GM18505 (cell line): ENCODE measurements at regions not wholly inside any gene's neighbourhood (a gene's known extent, or its start where the extent isn't known, plus 50 kb on each side); places are given as distances from the start of the nearest gene placed in this dataset.

Experiments
- ATAC-seq: cut with Tn5 transposase; IDR thresholded peaks from one replicate; pipeline ENCODE4 v1.9.1; 2021; ENCODE audit not compliant: unreplicated experiment
- POLR2A ChIP-seq: IDR thresholded peaks from 4 replicates; pipeline ENCODE4 v1.6.1; 2011; ENCODE audit warnings: borderline replicate concordance; ENCODE audit not compliant: insufficient read depth, insufficient read length; ENCODE audit errors: extremely low read depth

DNA sequence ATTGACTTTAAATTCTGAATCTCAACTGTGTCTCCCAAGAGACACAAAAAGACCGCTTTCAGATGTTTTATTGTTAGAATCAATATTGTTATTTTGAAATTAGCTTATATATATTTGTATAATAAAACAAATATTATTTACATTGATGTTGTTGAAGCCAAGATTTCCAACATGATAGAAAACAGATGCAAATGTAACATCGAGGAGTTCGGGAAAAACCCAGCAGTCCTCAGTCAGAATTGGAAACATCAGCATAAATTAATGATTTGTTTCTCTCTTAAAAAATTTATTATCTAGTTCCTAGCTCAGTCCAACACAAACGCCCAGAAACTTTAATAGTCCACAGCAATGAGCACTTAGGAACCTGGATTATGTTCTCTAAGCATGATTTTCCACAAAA, 1330.4 kb downstream of the TBC1D22A start:
- no peak for TF ChIP-seq POLR2A

DNA sequence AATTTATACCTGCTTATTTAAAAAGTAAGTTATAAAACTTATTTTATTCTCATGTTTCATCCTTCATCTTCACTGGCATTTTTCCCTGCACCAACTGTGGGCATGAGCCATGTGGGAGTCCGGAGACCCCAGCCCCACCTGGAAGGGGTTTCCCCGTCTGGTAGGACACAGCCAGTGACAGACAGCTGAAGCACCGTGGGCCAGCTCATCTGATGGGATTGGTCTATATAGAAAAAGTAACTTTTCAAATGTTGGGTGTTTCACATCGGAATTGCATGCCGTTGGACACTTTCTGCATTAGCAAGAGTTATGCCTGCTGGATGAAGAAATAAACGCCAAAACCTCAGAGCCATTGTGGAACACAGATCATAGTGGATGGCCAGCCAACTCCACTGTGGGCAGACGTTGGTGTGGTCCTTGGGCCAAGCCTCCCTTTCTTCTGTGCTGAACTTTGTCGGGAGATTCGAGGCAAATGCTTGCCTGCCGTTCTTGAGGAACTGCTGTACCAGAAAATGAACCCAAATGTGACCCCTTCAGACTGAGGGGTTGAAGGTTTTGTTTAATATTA, 1329.3 kb downstream of the TBC1D22A start:
- no peak for ATAC-seq
- no peak for TF ChIP-seq POLR2A

More for the DNA sequence above, 1330.4 kb downstream of the TBC1D22A start:
- no peak for ATAC-seq

GRCh38 chr22:48091060-48091650, 1328.7 kb downstream of the TBC1D22A start:
- ATAC-seq = no peak
- TF ChIP-seq POLR2A = no peak

DNA sequence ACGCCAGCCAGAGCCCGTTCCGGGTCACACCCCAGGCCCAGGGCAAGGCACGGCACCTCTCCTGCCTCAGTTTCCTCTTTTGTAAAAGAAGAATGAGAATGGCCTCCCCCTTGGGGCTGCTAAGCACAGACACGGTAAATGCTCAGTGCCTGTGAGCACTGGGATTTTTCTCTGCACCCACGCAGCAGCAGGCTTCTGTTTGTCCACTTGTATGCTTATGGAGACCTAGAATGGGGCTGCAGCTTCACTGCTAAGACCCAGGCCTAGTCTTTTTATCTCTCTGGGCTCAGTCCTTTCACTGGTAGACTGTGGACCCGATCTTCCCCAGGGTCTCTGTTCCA, 1327.9 kb downstream of the TBC1D22A start:
- TF ChIP-seq POLR2A = no peak
- ATAC-seq = no peak

- no peak for ATAC-seq
Observed at GRCh38 chr22:48089601-48090331, 1327.3 kb downstream of the TBC1D22A start.

DNA sequence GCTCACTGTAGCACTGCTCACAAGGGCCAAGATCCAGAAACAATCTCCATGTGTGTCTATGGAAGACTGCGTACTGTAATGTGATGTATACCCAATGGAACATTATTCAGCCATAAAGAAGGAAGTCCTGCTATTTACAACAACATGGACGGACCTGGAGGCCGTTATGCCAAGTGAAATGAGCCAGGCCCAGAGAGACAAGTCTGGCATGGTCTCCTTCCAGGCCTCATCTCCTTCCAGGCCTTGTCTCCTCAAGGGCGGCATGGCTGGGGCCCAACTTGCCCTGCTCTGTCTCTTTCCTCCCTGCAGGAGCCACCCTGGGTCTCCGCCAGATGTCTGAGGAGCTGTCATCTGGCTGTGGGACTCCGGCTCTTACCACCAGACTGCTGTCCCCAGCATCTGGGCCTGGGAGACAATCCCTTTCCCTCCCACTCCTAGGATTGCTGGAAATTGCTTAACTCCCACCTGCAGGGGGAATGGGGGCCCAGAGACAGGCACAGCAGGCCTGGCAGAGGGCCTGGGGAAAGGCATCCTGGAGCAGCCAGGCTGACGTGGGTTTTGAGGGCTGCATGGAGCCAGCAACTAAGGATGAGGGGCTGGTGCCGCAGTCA, 1326.6 kb downstream of the TBC1D22A start:
- no peak for ATAC-seq
- TF ChIP-seq POLR2A = no peak

More at GRCh38 chr22:48089601-48090331, 1327.3 kb downstream of the TBC1D22A start:
- TF ChIP-seq POLR2A = no peak

GRCh38 chr22:48088251-48088650, 1325.8 kb downstream of the TBC1D22A start:
- ATAC-seq = no peak
- TF ChIP-seq POLR2A = no peak

- no peak for TF ChIP-seq POLR2A
Observed at GRCh38 chr22:48085901-48086645, 1323.6 kb downstream of the TBC1D22A start.

GRCh38 chr22:48084729-48085050, 1322.2 kb downstream of the TBC1D22A start:
- no peak for ATAC-seq
- no peak for TF ChIP-seq POLR2A

More at GRCh38 chr22:48085901-48086645, 1323.6 kb downstream of the TBC1D22A start:
- no peak for ATAC-seq

DNA sequence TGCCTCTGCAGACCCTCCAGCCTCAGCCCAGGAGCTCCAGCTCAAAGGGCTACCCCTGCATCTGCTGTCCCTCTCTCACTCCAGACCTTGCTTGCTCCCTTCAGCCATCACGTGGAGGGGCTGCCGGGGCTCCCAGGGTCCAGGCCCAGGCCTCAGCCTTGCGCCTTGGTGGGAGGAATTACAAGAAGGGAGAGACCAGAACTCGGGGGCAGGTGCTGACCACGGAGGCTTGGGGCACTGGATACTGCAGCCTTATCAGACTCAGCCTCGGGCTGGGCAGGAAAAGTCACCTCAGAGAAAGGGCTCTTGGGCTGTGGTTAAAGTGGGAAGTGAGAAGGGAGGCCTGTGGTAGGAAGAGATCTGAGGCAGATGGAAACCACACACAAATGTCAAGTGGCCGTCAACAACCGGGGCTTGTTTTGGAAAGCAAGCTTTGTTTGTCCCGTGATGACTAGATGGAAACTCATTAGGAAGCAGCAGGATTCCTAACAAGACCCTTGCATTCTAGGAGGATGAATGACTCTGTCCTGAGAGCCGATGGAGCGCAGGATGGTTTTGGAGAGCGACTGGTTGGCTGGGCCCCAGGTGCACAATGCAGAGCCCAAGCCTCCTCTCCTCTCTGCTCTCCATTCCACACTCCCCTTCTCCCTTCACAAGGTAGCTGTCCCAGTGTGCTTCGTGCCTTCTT, 1321.7 kb downstream of the TBC1D22A start:
- no peak for TF ChIP-seq POLR2A
- ATAC-seq = no peak

DNA sequence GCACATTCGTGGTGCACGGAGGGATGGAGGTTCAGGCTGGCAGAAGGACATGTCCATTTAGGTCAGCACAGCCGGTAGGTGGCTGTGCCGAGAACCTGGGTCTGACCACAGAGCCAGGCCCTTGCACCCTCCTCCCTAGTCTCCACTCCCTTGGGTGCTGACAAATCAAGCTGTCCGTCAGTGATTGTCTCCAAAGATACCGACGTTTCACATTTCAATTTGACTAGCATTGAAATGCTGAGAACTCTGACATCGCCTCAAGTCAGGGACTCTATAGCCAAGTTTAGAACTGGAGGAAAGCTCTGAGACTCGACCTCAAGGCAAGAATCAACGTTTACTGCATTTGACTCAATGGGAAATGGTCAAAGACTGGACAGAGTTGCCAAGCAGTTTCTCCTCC, 1321.1 kb downstream of the TBC1D22A start:
- no peak for TF ChIP-seq POLR2A
- no peak for ATAC-seq

DNA sequence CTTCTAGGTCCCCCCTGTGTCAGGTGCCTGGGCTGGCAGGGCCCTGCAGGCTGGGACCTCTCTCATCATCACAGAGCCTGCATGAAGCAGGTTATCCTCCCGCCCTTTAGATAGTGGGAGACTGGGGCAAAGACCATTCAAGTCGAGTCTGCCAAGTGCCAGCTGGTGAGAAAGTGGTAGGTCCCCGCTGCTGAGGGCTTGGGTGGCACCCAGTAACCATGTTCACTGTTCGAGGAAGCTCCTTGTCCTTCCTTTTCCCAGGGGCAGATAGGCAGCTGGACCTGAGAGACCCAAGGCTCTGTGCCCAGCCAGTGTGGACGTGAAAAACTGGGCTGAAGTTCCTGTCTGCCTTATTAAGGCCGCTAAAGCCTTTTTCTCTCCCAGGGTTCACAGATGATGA, 1319.8 kb downstream of the TBC1D22A start:
- no peak for TF ChIP-seq POLR2A
- ATAC-seq = no peak

GRCh38 chr22:48081281-48081680, 1318.8 kb downstream of the TBC1D22A start:
- no peak for TF ChIP-seq POLR2A
- no peak for ATAC-seq
